ENCODE measurements at regions not wholly inside any gene's neighbourhood (a gene's known extent, or its start where the extent isn't known, plus 50 kb on each side); places are given as distances from the start of the nearest gene placed in this dataset.

DNA sequence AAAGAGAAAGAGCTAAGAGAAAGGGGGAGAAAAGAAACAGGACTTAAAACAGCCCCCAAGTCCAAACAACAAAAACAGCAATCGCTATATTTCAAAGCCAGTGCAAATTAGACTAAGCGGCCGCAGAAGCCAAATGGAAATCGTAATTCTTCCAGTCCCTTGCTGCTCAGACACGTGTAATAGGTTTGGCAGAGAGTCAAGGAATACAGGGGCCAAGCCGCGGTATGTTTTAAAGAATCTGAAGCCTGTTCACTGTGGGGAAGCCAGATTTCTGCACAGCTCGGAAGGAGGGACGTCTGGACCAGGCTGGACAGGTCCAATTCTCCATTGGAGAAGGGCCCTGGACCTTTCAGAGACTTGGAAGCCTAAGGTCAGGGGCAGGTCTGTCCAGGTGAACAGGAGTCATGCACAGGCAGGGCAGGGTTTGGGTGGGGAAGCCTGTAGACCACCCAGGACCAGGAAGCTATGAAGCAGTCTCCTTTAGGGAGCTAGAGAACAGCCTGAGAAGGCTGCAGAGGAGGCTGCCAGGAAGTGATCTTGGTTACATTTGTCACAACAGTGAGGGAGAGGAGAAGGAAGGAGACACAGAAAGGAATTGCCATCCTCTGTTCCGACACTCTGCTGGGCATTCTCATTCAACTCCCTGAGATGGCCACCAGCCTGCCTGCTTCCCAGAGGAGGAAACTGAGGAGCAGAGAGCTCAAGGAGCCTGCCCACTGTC is 265.5 kb upstream of the ISX start:
- intact Hi-C loops (cut with DNase I): no loop called here
- TF ChIP-seq EP300 (IDR thresholded peaks at IDR 0.05) (no peak), POLR2A (IDR thresholded peaks at IDR 0.05; ENCODE audit: low read depth) (no peak), POLR2AphosphoS5 (IDR thresholded peaks at IDR 0.05) (no peak)
- TF ChIP-seq, protein P1, sequence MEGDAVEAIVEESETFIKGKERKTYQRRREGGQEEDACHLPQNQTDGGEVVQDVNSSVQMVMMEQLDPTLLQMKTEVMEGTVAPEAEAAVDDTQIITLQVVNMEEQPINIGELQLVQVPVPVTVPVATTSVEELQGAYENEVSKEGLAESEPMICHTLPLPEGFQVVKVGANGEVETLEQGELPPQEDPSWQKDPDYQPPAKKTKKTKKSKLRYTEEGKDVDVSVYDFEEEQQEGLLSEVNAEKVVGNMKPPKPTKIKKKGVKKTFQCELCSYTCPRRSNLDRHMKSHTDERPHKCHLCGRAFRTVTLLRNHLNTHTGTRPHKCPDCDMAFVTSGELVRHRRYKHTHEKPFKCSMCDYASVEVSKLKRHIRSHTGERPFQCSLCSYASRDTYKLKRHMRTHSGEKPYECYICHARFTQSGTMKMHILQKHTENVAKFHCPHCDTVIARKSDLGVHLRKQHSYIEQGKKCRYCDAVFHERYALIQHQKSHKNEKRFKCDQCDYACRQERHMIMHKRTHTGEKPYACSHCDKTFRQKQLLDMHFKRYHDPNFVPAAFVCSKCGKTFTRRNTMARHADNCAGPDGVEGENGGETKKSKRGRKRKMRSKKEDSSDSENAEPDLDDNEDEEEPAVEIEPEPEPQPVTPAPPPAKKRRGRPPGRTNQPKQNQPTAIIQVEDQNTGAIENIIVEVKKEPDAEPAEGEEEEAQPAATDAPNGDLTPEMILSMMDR (IDR thresholded peaks at IDR 0.05): no peak
- no peaks in the 10 kb centered on the region for H3K36me3 ChIP-seq
- no peaks in the 10 kb centered on the region for H3K4me1 ChIP-seq
- H3K9me3 ChIP-seq: no peaks in the 10 kb centered on the region
- no peak overlapping the region for H3K27ac ChIP-seq (replicated peaks in 1 of 4)
- no peak overlapping the region for H3K4me3 ChIP-seq
- WGBS: 17% methylated on average over 10 of the region's 10 CpGs
- DNase-seq (ENCODE audit: extremely low spot score): no peak
- peaks cover 0 to 14% (median 0%) of the 10 kb centered on the region in 4 donors for H3K27me3 ChIP-seq

- WGBS: 88% methylated on average over 11 of the region's 11 CpGs
- intact Hi-C loops (cut with DNase I): no loop called here
- no peak overlapping the region for H3K4me3 ChIP-seq
- H3K27ac ChIP-seq (replicated peaks in 1 of 4): no peak overlapping the region
- TF ChIP-seq, protein P1 (IDR thresholded peaks at IDR 0.05): no peak
- no peak for TF ChIP-seq EP300 (IDR thresholded peaks at IDR 0.05)
- no peak for TF ChIP-seq POLR2AphosphoS5 (IDR thresholded peaks at IDR 0.05)
- no peak for TF ChIP-seq POLR2A (IDR thresholded peaks at IDR 0.05; ENCODE audit: low read depth)
- H3K9me3 ChIP-seq: no peaks in the 10 kb centered on the region
- no peaks in the 10 kb centered on the region for H3K36me3 ChIP-seq
- H3K27me3 ChIP-seq: peaks cover 0 to 17% (median 0%) of the 10 kb centered on the region in 4 donors
- DNase-seq (ENCODE audit: extremely low spot score): no peak
- no peaks in the 10 kb centered on the region for H3K4me1 ChIP-seq
These were observed 264.7 kb upstream of the ISX start for GRCh38 chr22:34801221-34801620.

DNA sequence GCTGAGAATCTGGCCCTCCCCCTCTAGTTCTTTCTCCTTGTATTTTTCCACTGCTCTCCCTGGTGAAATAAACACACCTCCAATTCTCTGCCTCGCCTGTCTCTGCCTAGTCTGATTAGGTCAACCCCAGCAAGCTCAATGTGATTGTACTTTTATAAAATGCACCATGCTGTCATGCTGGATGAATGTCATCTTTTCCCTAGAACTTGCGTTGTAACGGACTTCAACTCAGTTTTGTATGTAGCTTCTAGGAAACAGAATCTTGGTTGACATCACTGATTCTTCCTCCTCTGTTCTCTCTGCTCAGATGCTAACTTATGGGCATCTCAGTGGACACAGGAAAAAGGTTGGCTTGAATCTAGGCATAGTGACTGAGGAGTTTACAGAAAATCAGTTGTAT is 261.9 kb upstream of the ISX start:
- intact Hi-C loops (cut with DNase I): no loop called here
- no peaks in the 10 kb centered on the region for H3K36me3 ChIP-seq
- H3K4me1 ChIP-seq: no peaks in the 10 kb centered on the region
- DNase-seq (ENCODE audit: extremely low spot score): no peak
- TF ChIP-seq EP300 (IDR thresholded peaks at IDR 0.05) (no peak), POLR2A (IDR thresholded peaks at IDR 0.05; ENCODE audit: low read depth) (no peak), POLR2AphosphoS5 (IDR thresholded peaks at IDR 0.05) (no peak)
- TF ChIP-seq, protein P1 (IDR thresholded peaks at IDR 0.05): no peak
- no peak overlapping the region for H3K4me3 ChIP-seq
- peaks cover 0 to 12% (median 0%) of the 10 kb centered on the region in 4 donors for H3K27me3 ChIP-seq
- 66% methylated on average over 3 of the region's 3 CpGs for WGBS
- H3K9me3 ChIP-seq: no peaks in the 10 kb centered on the region
- H3K27ac ChIP-seq (replicated peaks in 1 of 4): no peak overlapping the region

- H3K27ac ChIP-seq (replicated peaks in 1 of 4): no peak overlapping the region
- no peaks in the 10 kb centered on the region for H3K4me1 ChIP-seq
- no peak for DNase-seq (ENCODE audit: extremely low spot score)
- 45% methylated on average over 2 of the region's 2 CpGs for WGBS
- TF ChIP-seq POLR2AphosphoS5 (IDR thresholded peaks at IDR 0.05): no peak
- no peak for TF ChIP-seq EP300 (IDR thresholded peaks at IDR 0.05)
- TF ChIP-seq POLR2A (IDR thresholded peaks at IDR 0.05; ENCODE audit: low read depth): no peak
- TF ChIP-seq, protein P1 (IDR thresholded peaks at IDR 0.05): no peak
- H3K36me3 ChIP-seq: no peaks in the 10 kb centered on the region
- intact Hi-C loops (cut with DNase I): no loop called here
- H3K9me3 ChIP-seq: no peaks in the 10 kb centered on the region
- H3K4me3 ChIP-seq: no peak overlapping the region
- peaks cover 0 to 12% (median 0%) of the 10 kb centered on the region in 4 donors for H3K27me3 ChIP-seq
These were observed 261.4 kb upstream of the ISX start for GRCh38 chr22:34804604-34805003.

- no peak for DNase-seq (ENCODE audit: extremely low spot score)
- Histone ChIP-seq H3K27me3 (peaks cover 0 to 4% (median 0%) of the 10 kb centered on the region in 4 donors), H3K27ac (replicated peaks in 1 of 4) (no peak overlapping the region), H3K4me3 (no peak overlapping the region), H3K36me3 (no peaks in the 10 kb centered on the region), H3K4me1 (no peaks in the 10 kb centered on the region), H3K9me3 (no peaks in the 10 kb centered on the region)
- intact Hi-C loops (cut with DNase I): no loop called here
- WGBS: 51% methylated on average over 3 of the region's 3 CpGs
- TF ChIP-seq POLR2A (IDR thresholded peaks at IDR 0.05; ENCODE audit: low read depth) (no peak), POLR2AphosphoS5 (IDR thresholded peaks at IDR 0.05) (no peak)
- TF ChIP-seq, protein P1 (IDR thresholded peaks at IDR 0.05): no peak
These were observed 260.2 kb upstream of the ISX start for GRCh38 chr22:34805771-34806170.
